ENCODE measurements at regions not wholly inside any gene's neighbourhood (a gene's known extent, or its start where the extent isn't known, plus 50 kb on each side); places are given as distances from the start of the nearest gene placed in this dataset.

GRCh38 chr3:29203851-29204250 is 77.0 kb upstream of the RBMS3 start (continued):
- no peak for TF ChIP-seq RBBP5 (IDR thresholded peaks at IDR 0.05; ENCODE audit: borderline replicate concordance, low read depth, low read length)

- Histone ChIP-seq H3K14ac (ENCODE audit: insufficient read length) (no peak overlapping the region), H3K27ac (ENCODE audit: low read depth, low read length) (no peak overlapping the region), H2BK5ac (ENCODE audit: low read depth, low read length) (no peak overlapping the region), H4K8ac (ENCODE audit: extremely low read depth, insufficient read depth, low read length) (no peak overlapping the region), H4K91ac (replicated peaks; ENCODE audit: insufficient read length, low read length) (no peak overlapping the region), H2BK20ac (ENCODE audit: low read length) (no peak overlapping the region), H2BK12ac (ENCODE audit: low read depth, low read length) (no peak overlapping the region), H3K79me2 (ENCODE audit: control insufficient read depth in 1 of 2, insufficient read depth in 2 of 2, low read length in 2 of 2) (no peaks in the 10 kb centered on the region), H3K79me1 (ENCODE audit: low read depth, low read length) (no peaks in the 10 kb centered on the region), H3K9ac (replicated peaks in 1 of 4; ENCODE audit: extremely low read depth in 1 of 4, low read depth in 3 of 4, low read length in 3 of 4) (no peak overlapping the region), H3K23ac (ENCODE audit: insufficient read length) (no peak overlapping the region), H3K4ac (replicated peaks; ENCODE audit: insufficient read length, low read depth, low read length) (no peak overlapping the region), H3K4me1 (replicated peaks in 1 of 4; ENCODE audit: control insufficient read depth in 3 of 4, insufficient read depth in 4 of 4, low read length in 3 of 4) (no peaks in the 10 kb centered on the region), H3K36me3 (ENCODE audit: control insufficient read depth in 2 of 4, insufficient read depth in 4 of 4, low read length in 3 of 4) (no peaks in the 10 kb centered on the region), H4K5ac (ENCODE audit: insufficient read length, low read depth, low read length) (no peak overlapping the region), H3K9me3 (ENCODE audit: insufficient read depth in 2 of 2, low read depth in 1 of 2, low read length in 1 of 2) (no peaks in the 10 kb centered on the region), H3K56ac (replicated peaks; ENCODE audit: insufficient read length, low read depth, low read length) (no peak overlapping the region), H2BK15ac (ENCODE audit: low read length) (no peak overlapping the region), H3K4me2 (ENCODE audit: insufficient read depth in 1 of 2, low read depth in 2 of 2, low read length in 2 of 2) (no peak overlapping the region), H2AFZ (ENCODE audit: low read length) (no peak overlapping the region), H2AK5ac (ENCODE audit: low read depth, low read length) (no peak overlapping the region), H3K18ac (ENCODE audit: extremely low read depth, low read length) (no peak overlapping the region), H3K4me3 (ENCODE audit: extremely low read depth in 1 of 4, insufficient read depth in 2 of 4, low read depth in 3 of 4, low read length in 4 of 4) (no peak overlapping the region), H3K23me2 (ENCODE audit: low read depth, low read length) (no peaks in the 10 kb centered on the region), H3K27me3 (replicated peaks in 1 of 4; ENCODE audit: control insufficient read depth in 3 of 4, extremely low read depth in 1 of 4, insufficient read depth in 3 of 4, low read length in 3 of 4) (no peaks in the 10 kb centered on the region), H4K20me1 (replicated peaks in 1 of 2; ENCODE audit: control insufficient read depth in 1 of 2, insufficient read depth in 2 of 2, low read length in 2 of 2) (no peaks in the 10 kb centered on the region), H2BK120ac (replicated peaks; ENCODE audit: low read depth, low read length) (no peak overlapping the region)
- no peak for DNase-seq (ENCODE audit: low read depth in 1 of 2, low spot score in 2 of 2)
- no peak for FAIRE-seq
- CTCF ChIA-PET (ENCODE audit: partially characterized antibody), result no interaction called here
- 95% methylated on average over 1 of the region's 1 CpG; no CpG with 5 or more reads in 1 of the 2 experiments for WGBS, 2 experiments (ENCODE audit: extremely low coverage in 1 of 2, insufficient coverage in 1 of 2, insufficient read length in 1 of 2, insufficient replicate concordance in 2 of 2, low coverage in 1 of 2, low lambda C conversion rate in 2 of 2, missing lambda C conversion rate in 1 of 2)
- POLR2A ChIA-PET (ENCODE audit: partially characterized antibody), result no interaction called here
- no peak for TF ChIP-seq HDAC2 (IDR thresholded peaks at IDR 0.05; ENCODE audit: borderline replicate concordance in 1 of 2, low read depth in 2 of 2, low read length in 2 of 2)
- TF ChIP-seq HDAC6 (IDR thresholded peaks at IDR 0.05; ENCODE audit: low read depth, low read length), result no peak
- no peak for TF ChIP-seq ATF2 (IDR thresholded peaks at IDR 0.05; ENCODE audit: low read length)
- no peak for TF ChIP-seq CTBP2 (IDR thresholded peaks at IDR 0.05; ENCODE audit: borderline replicate concordance, insufficient read depth, insufficient read length, low read length)
- no peak for TF ChIP-seq POLR2A (IDR thresholded peaks at IDR 0.05; ENCODE audit: control extremely low read depth in 1 of 2, low read depth in 2 of 2, low read length in 2 of 2)
- no peak for TF ChIP-seq RAD21 (IDR thresholded peaks at IDR 0.05 in 1 of 2, conservative IDR thresholded peaks at IDR 0.05 in 1 of 2; ENCODE audit: low read depth in 2 of 2, low read length in 2 of 2)
- no peak for TF ChIP-seq CHD2 (IDR thresholded peaks at IDR 0.05; ENCODE audit: low read length)
- no peak for TF ChIP-seq CREB1 (IDR thresholded peaks at IDR 0.05)
- no peak for TF ChIP-seq RXRA (IDR thresholded peaks at IDR 0.05; ENCODE audit: insufficient read depth, low read depth, low read length)
- no peak for TF ChIP-seq CEBPB (IDR thresholded peaks at IDR 0.05; ENCODE audit: low read depth, low read length)
Observed at GRCh38 chr3:29207427-29207826, 73.4 kb upstream of the RBMS3 start.

Measured in H1 (cell line).